HCT116 (cell line): ENCODE measurements at regions not wholly inside any gene's neighbourhood (a gene's known extent, or its start where the extent isn't known, plus 50 kb on each side); places are given as distances from the start of the nearest gene placed in this dataset.

ENCODE experiments used
- EZH2 ChIP-seq: fragments of 200-600 bp; sonication (generic); IDR thresholded peaks from 2 replicates; pipeline ENCODE4 v1.6.1; 2017; ENCODE audit warnings: antibody characterized with exemption, mixed run types
- EZH2phosphoT487 ChIP-seq: fragments of 200-600 bp; IDR thresholded peaks from 2 replicates; pipeline ENCODE4 v1.6.1; 2018; ENCODE audit warnings: antibody characterized with exemption, borderline replicate concordance
- FOSL1 ChIP-seq: IDR thresholded peaks from 2 replicates; pipeline ENCODE4 v1.6.1; 2012; ENCODE audit warnings: low read depth
- JUND ChIP-seq: IDR thresholded peaks from 2 replicates; pipeline ENCODE4 v1.6.1; 2012
- POLR2A ChIP-seq: IDR thresholded peaks from 2 replicates; pipeline ENCODE4 v1.7.0; 2011; ENCODE audit warnings: borderline replicate concordance; ENCODE audit not compliant: insufficient read depth, insufficient read length; ENCODE audit errors: extremely low read depth
- POLR2AphosphoS5 ChIP-seq: IDR thresholded peaks from 2 replicates; pipeline ENCODE4 v1.6.1; 2011; ENCODE audit warnings: mild to moderate bottlenecking, low read depth, low read length, moderate library complexity
- ZFX ChIP-seq: fragments of 450-650 bp; IDR thresholded peaks from 2 replicates; pipeline ENCODE4 v1.6.1; 2017
- TF ChIP-seq, protein P1 (sequence below), 3 experiments: fragments of 200-600 bp in 1 of 3; sonication (generic) in 1 of 3; IDR thresholded peaks in 2 of 3; conservative IDR thresholded peaks in 1 of 3; 2 replicates each; pipeline ENCODE4 v1.5.1; 2012 to 2017; ENCODE audit warnings: low read depth in 2 of 3, low read length in 2 of 3, antibody characterized with exemption in 1 of 3, borderline replicate concordance in 1 of 3, control low read depth in 1 of 3, mild to moderate bottlenecking in 1 of 3, mixed read lengths in 1 of 3, mixed run types in 1 of 3, moderate library complexity in 1 of 3; ENCODE audit not compliant: insufficient read depth in 1 of 3
- TF ChIP-seq, protein P2 (sequence below): IDR thresholded peaks from 2 replicates; pipeline ENCODE4 v1.6.1; 2012
- TF ChIP-seq, protein P3 (sequence below): IDR thresholded peaks from 2 replicates; pipeline ENCODE4 v1.6.1; 2012; ENCODE audit warnings: low read depth
- TF ChIP-seq, protein P4 (sequence below): IDR thresholded peaks from 2 replicates; pipeline ENCODE4 v1.6.1; 2011; ENCODE audit warnings: mild to moderate bottlenecking, low read length, moderate library complexity; ENCODE audit not compliant: insufficient replicate concordance; ENCODE audit errors: extremely low read depth

DNA sequence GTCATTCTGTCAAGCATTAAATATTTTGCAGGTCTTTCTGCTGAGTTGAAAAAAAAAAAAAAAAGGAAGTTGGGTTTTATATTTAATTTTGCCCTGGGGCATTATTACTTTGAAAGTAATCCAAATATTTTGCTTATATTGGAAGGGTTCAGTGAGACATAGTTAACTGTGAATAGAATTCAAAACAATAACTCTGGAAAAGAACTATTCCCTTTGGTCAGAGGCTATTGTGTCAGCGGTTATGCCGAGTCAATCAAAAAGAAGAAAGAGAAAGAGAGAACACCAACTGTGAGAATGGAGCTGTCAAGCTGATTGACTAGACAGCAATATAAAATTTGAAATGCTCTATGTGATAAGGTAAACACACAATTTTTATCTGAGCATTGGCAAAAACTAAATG lies 761.7 kb downstream of the ADGRL2 start:
- TF ChIP-seq, protein P1, sequence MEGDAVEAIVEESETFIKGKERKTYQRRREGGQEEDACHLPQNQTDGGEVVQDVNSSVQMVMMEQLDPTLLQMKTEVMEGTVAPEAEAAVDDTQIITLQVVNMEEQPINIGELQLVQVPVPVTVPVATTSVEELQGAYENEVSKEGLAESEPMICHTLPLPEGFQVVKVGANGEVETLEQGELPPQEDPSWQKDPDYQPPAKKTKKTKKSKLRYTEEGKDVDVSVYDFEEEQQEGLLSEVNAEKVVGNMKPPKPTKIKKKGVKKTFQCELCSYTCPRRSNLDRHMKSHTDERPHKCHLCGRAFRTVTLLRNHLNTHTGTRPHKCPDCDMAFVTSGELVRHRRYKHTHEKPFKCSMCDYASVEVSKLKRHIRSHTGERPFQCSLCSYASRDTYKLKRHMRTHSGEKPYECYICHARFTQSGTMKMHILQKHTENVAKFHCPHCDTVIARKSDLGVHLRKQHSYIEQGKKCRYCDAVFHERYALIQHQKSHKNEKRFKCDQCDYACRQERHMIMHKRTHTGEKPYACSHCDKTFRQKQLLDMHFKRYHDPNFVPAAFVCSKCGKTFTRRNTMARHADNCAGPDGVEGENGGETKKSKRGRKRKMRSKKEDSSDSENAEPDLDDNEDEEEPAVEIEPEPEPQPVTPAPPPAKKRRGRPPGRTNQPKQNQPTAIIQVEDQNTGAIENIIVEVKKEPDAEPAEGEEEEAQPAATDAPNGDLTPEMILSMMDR (IDR thresholded peaks at IDR 0.05 in 2 of 3, conservative IDR thresholded peaks at IDR 0.05 in 1 of 3; ENCODE audit: borderline replicate concordance in 1 of 3, insufficient read depth in 1 of 3, low read depth in 2 of 3, low read length in 2 of 3), result no peak
- TF ChIP-seq, protein P2, sequence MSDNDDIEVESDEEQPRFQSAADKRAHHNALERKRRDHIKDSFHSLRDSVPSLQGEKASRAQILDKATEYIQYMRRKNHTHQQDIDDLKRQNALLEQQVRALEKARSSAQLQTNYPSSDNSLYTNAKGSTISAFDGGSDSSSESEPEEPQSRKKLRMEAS, result no peak
- no peak for TF ChIP-seq EZH2
- no peak for TF ChIP-seq POLR2AphosphoS5
- TF ChIP-seq, protein P3, sequence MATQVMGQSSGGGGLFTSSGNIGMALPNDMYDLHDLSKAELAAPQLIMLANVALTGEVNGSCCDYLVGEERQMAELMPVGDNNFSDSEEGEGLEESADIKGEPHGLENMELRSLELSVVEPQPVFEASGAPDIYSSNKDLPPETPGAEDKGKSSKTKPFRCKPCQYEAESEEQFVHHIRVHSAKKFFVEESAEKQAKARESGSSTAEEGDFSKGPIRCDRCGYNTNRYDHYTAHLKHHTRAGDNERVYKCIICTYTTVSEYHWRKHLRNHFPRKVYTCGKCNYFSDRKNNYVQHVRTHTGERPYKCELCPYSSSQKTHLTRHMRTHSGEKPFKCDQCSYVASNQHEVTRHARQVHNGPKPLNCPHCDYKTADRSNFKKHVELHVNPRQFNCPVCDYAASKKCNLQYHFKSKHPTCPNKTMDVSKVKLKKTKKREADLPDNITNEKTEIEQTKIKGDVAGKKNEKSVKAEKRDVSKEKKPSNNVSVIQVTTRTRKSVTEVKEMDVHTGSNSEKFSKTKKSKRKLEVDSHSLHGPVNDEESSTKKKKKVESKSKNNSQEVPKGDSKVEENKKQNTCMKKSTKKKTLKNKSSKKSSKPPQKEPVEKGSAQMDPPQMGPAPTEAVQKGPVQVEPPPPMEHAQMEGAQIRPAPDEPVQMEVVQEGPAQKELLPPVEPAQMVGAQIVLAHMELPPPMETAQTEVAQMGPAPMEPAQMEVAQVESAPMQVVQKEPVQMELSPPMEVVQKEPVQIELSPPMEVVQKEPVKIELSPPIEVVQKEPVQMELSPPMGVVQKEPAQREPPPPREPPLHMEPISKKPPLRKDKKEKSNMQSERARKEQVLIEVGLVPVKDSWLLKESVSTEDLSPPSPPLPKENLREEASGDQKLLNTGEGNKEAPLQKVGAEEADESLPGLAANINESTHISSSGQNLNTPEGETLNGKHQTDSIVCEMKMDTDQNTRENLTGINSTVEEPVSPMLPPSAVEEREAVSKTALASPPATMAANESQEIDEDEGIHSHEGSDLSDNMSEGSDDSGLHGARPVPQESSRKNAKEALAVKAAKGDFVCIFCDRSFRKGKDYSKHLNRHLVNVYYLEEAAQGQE, result no peak
- TF ChIP-seq, protein P4, sequence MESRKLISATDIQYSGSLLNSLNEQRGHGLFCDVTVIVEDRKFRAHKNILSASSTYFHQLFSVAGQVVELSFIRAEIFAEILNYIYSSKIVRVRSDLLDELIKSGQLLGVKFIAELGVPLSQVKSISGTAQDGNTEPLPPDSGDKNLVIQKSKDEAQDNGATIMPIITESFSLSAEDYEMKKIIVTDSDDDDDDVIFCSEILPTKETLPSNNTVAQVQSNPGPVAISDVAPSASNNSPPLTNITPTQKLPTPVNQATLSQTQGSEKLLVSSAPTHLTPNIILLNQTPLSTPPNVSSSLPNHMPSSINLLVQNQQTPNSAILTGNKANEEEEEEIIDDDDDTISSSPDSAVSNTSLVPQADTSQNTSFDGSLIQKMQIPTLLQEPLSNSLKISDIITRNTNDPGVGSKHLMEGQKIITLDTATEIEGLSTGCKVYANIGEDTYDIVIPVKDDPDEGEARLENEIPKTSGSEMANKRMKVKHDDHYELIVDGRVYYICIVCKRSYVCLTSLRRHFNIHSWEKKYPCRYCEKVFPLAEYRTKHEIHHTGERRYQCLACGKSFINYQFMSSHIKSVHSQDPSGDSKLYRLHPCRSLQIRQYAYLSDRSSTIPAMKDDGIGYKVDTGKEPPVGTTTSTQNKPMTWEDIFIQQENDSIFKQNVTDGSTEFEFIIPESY, result no peak
- TF ChIP-seq EZH2phosphoT487, result no peak
- no peak for TF ChIP-seq ZFX
- no peak for TF ChIP-seq POLR2A
- TF ChIP-seq FOSL1, result no peak
- TF ChIP-seq JUND, result no peak
